SJSA1 (cell line): ENCODE measurements at regions not wholly inside any gene's neighbourhood (a gene's known extent, or its start where the extent isn't known, plus 50 kb on each side); places are given as distances from the start of the nearest gene placed in this dataset.

ENCODE experiments used
- DNase-seq, 2 experiments: peaks; one replicate each; pipeline ENCODE4 v3.0.0-alpha.2; 2015 to 2020; ENCODE audit warnings: low spot score in 2 of 2, low read depth in 1 of 2
- H3K27ac ChIP-seq: fragments of 250-450 bp; sonication (Bioruptor Pico); 2 replicates; pipeline ENCODE4 v1.5.1; 2020; ENCODE audit warnings: mild to moderate bottlenecking, moderate library complexity
- H3K27me3 ChIP-seq: fragments of 250-450 bp; sonication (Bioruptor Pico); replicated peaks from 2 replicates; pipeline ENCODE4 v1.5.1; 2020; ENCODE audit warnings: mild to moderate bottlenecking, moderate library complexity
- H3K36me3 ChIP-seq: fragments of 250-450 bp; sonication (Bioruptor Pico); 2 replicates; pipeline ENCODE4 v1.5.1; 2020; ENCODE audit warnings: mild to moderate bottlenecking
- H3K4me1 ChIP-seq: fragments of 250-450 bp; sonication (Bioruptor Pico); replicated peaks from 2 replicates; pipeline ENCODE4 v1.6.1; 2021; ENCODE audit warnings: mild to moderate bottlenecking
- H3K4me3 ChIP-seq: fragments of 250-450 bp; sonication (Bioruptor Pico); 2 replicates; pipeline ENCODE4 v1.5.1; 2020; ENCODE audit warnings: mild to moderate bottlenecking
- H3K9me3 ChIP-seq: fragments of 250-450 bp; sonication (Bioruptor Pico); replicated peaks from 2 replicates; pipeline ENCODE4 v1.5.1; 2020; ENCODE audit warnings: mild to moderate bottlenecking

DNA sequence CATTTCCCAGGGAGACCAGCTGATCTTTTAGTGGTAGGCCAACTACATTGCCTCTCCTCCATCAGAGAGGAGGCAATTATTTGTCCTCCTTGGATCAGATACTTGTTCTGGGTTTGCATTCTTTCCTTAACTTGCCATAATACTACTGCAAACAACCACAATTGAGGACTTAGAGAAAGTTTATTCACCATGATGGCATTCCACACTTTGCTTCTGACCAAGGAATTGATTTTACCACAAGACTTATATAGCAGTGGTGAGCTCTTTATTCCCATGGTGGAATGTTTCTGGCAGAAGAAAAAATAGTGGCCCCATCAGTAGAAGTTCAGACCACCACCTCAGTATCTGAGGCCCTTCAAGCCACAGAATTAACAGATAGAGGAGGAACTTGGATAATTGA, 123.9 kb upstream of the PPP3CA start:
- H3K27me3 ChIP-seq = no peaks in the 10 kb centered on the region
- no peak for DNase-seq

DNA sequence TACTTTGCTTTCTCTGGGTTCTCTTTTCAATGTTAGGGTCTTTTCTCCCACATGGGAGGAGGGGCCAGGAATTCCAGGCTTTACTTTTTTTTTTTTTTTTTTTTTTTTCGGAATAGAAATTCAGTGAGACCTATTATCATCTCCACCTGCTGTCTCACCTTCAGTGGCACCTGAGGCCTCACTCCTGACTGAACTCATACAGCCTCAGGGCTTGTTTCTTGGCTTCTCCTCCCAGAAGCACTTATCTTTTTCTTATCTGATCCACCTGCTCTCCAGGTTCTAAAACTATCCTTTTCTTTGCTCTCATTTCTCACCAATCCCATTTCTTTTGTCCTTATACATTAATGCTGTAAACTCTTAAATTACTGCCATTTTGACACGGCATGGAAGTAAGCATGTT, 117.3 kb upstream of the PPP3CA start:
- H3K4me1 ChIP-seq = no peaks in the 10 kb centered on the region
- H3K27ac ChIP-seq = no peak overlapping the region
- DNase-seq = no peak
- H3K36me3 ChIP-seq = no peaks in the 10 kb centered on the region
- 0 out of 2 replicates have a peak, but pooled peaks cover 3% of the 10 kb centered on the region for H3K27me3 ChIP-seq
- H3K9me3 ChIP-seq = no peaks in the 10 kb centered on the region
- no peak overlapping the region for H3K4me3 ChIP-seq

More for the DNA sequence above, 123.9 kb upstream of the PPP3CA start:
- no peaks in the 10 kb centered on the region for H3K36me3 ChIP-seq
- no peaks in the 10 kb centered on the region for H3K9me3 ChIP-seq
- H3K4me1 ChIP-seq = no peaks in the 10 kb centered on the region
- no peak overlapping the region for H3K27ac ChIP-seq
- H3K4me3 ChIP-seq = no peak overlapping the region

DNA sequence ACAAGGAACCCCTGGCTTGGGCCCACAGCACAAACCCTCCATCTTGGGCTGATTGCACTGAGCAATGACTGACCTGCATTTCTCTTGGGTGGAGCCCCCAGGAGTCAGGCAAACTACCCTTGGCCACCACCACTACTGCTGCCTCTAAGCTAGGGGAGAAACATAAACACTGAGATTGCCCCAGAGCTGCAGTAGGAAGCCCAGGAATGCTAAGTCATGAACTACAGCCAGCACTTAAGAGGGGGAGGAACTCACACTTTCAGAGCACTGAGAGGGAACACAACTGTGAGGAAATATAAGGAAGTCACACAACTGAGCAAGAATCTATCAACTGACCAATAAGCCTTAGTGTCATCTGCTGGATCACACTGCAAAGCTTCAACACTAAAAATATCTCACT, 111.6 kb upstream of the PPP3CA start:
- no peak for DNase-seq
- Histone ChIP-seq H3K4me1 (no peaks in the 10 kb centered on the region), H3K36me3 (no peaks in the 10 kb centered on the region), H3K27me3 (0 out of 2 replicates have a peak, but pooled peaks cover 3% of the 10 kb centered on the region), H3K9me3 (no peaks in the 10 kb centered on the region), H3K27ac (no peak overlapping the region), H3K4me3 (no peak overlapping the region)

DNA sequence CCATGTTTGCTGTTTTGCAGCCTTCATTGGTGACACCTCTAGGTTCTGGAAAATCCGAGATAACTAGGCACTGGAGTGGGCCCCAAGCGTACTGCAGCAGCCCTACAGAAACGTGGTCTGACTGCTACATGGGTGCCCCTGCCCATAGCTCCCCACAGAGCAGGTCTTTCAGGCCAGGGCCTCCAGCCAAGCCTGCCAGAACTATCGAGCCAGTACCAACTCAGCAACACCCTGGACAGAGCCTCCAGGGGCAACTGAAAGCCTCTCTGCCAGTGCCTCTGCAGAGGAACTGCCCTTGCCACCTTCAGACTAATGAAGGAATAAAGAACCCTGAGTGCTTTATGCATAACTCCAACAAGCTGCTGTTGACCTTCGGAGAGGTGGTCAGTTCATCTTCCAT, 111.1 kb upstream of the PPP3CA start:
- Histone ChIP-seq H3K27me3 (0 out of 2 replicates have a peak, but pooled peaks cover 3% of the 10 kb centered on the region), H3K27ac (no peak overlapping the region), H3K4me3 (no peak overlapping the region), H3K9me3 (no peaks in the 10 kb centered on the region), H3K4me1 (no peaks in the 10 kb centered on the region), H3K36me3 (no peaks in the 10 kb centered on the region)
- DNase-seq = no peak

GRCh38 chr4:101451086-101451485, 103.8 kb upstream of the PPP3CA start:
- no peak for DNase-seq
- H3K27ac ChIP-seq = no peak overlapping the region

GRCh38 chr4:101441446-101441845, 94.1 kb upstream of the PPP3CA start:
- no peak overlapping the region for H3K27ac ChIP-seq
- H3K4me3 ChIP-seq = no peak overlapping the region
- H3K4me1 ChIP-seq = no peaks in the 10 kb centered on the region
- H3K27me3 ChIP-seq = no peaks in the 10 kb centered on the region
- no peak for DNase-seq
- H3K36me3 ChIP-seq = no peaks in the 10 kb centered on the region
- no peaks in the 10 kb centered on the region for H3K9me3 ChIP-seq

More at GRCh38 chr4:101451086-101451485, 103.8 kb upstream of the PPP3CA start:
- H3K4me1 ChIP-seq = no peaks in the 10 kb centered on the region
- H3K27me3 ChIP-seq = no peaks in the 10 kb centered on the region
- H3K36me3 ChIP-seq = no peaks in the 10 kb centered on the region
- no peaks in the 10 kb centered on the region for H3K9me3 ChIP-seq
- no peak overlapping the region for H3K4me3 ChIP-seq

GRCh38 chr4:101439926-101440325, 92.6 kb upstream of the PPP3CA start:
- no peak for DNase-seq
- no peaks in the 10 kb centered on the region for H3K9me3 ChIP-seq
- H3K4me1 ChIP-seq = no peaks in the 10 kb centered on the region
- H3K27ac ChIP-seq = no peak overlapping the region
- no peak overlapping the region for H3K4me3 ChIP-seq
- H3K36me3 ChIP-seq = no peaks in the 10 kb centered on the region
- H3K27me3 ChIP-seq = no peaks in the 10 kb centered on the region

DNA sequence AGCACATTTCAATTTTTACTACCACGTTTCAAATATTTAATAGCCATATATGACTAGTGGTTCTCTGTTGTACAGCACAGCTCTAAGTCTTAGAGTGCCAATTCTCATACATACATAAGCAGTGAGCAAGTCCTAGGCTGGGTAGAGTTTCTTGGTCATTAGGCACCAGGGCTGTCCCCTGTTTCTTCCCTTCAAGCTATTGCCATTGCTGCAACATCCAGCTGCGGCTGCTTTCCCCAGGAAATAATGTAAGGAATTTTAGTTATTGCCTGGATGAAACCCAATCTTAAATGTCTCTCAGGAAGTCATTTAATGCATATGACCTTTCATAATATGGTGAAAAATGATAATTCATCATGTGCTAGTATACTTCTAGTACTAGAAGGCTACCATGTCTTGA, 74.1 kb upstream of the PPP3CA start:
- Histone ChIP-seq H3K27me3 (no peaks in the 10 kb centered on the region), H3K36me3 (no peaks in the 10 kb centered on the region), H3K27ac (no peak overlapping the region), H3K9me3 (no peaks in the 10 kb centered on the region), H3K4me1 (no peaks in the 10 kb centered on the region), H3K4me3 (no peak overlapping the region)
- no peak for DNase-seq

DNA sequence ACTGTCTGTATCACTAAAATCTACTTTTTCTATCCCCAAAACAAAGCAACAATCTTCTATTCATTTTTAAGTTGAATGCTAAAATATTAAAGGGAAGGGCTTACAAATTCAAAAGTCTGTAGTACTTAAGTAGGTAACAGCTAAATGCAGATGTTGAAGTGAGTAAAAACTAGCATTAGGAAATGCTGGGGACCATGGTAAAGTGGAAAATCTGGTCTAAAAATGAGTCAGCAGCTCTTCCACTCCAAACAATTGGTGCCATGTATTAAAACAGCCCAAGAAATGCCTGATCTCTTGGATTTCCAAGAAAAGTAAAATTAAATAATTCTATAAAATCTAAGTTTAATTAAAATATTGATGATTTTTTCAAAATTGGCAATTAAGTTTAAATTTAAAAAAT, 73.3 kb upstream of the PPP3CA start:
- DNase-seq = no peak
- Histone ChIP-seq H3K36me3 (no peaks in the 10 kb centered on the region), H3K27me3 (no peaks in the 10 kb centered on the region), H3K4me3 (no peak overlapping the region), H3K27ac (no peak overlapping the region), H3K4me1 (no peaks in the 10 kb centered on the region), H3K9me3 (no peaks in the 10 kb centered on the region)

GRCh38 chr4:101419336-101420135, 72.2 kb upstream of the PPP3CA start:
- no peaks in the 10 kb centered on the region for H3K36me3 ChIP-seq
- no peak overlapping the region for H3K4me3 ChIP-seq
- DNase-seq = no peak
- no peaks in the 10 kb centered on the region for H3K9me3 ChIP-seq
- no peak overlapping the region for H3K27ac ChIP-seq
- H3K27me3 ChIP-seq = no peaks in the 10 kb centered on the region
- no peaks in the 10 kb centered on the region for H3K4me1 ChIP-seq

- Histone ChIP-seq H3K4me3 (no peak overlapping the region), H3K36me3 (no peaks in the 10 kb centered on the region), H3K4me1 (no peaks in the 10 kb centered on the region), H3K27ac (no peak overlapping the region), H3K9me3 (no peaks in the 10 kb centered on the region), H3K27me3 (no peaks in the 10 kb centered on the region)
- DNase-seq = no peak
Observed at GRCh38 chr4:101418466-101418865, 71.1 kb upstream of the PPP3CA start.

DNA sequence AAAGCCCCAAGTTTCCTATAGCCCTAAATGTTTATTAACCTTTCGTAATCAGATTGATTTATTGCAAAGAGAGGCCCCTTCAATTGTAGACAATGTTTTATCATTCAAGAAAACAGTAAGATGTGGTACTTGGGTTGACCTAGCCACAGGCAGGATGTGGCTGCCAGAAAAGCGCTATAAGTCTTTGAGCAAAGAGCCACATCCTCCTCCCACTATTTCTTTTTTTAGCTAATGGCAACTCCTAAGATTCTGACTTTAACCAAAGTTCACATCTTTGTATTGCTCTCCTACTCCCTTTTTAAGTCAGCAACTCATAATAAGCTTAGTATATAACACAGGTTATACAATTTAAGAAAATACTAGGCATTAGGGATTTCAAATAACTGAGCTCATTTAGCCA, 70.7 kb upstream of the PPP3CA start:
- Histone ChIP-seq H3K36me3 (no peaks in the 10 kb centered on the region), H3K4me3 (no peak overlapping the region), H3K27me3 (no peaks in the 10 kb centered on the region), H3K4me1 (no peaks in the 10 kb centered on the region), H3K9me3 (no peaks in the 10 kb centered on the region), H3K27ac (no peak overlapping the region)
- no peak for DNase-seq

- no peak overlapping the region for H3K27ac ChIP-seq
- no peaks in the 10 kb centered on the region for H3K9me3 ChIP-seq
Observed at GRCh38 chr4:101417046-101417445, 69.7 kb upstream of the PPP3CA start.

DNA sequence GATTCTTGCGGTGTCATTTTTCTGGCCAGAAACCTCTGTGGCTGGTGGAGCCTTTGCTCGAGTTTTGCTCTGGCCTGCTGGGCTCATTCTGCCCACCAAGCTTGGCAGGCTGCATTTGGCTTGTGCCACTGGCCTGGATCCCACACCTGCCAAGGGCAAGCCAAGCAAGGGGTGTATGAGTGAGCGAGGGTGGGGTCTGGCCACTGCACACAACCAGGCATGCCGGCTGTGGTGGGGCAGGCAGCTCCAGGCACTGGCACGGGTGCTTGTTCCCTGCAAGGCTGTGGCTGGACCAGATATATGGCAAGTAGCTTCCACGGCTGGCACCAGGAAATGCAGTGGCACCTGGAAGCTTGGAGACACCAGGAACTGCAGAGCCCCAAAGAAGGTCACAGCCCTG, 68.6 kb upstream of the PPP3CA start:
- no peak for DNase-seq
- Histone ChIP-seq H3K27me3 (no peaks in the 10 kb centered on the region), H3K27ac (no peak overlapping the region), H3K36me3 (no peaks in the 10 kb centered on the region), H3K4me3 (no peak overlapping the region), H3K4me1 (no peaks in the 10 kb centered on the region), H3K9me3 (no peaks in the 10 kb centered on the region)

More at GRCh38 chr4:101417046-101417445, 69.7 kb upstream of the PPP3CA start:
- Histone ChIP-seq H3K27me3 (no peaks in the 10 kb centered on the region), H3K36me3 (no peaks in the 10 kb centered on the region), H3K4me3 (no peak overlapping the region), H3K4me1 (no peaks in the 10 kb centered on the region)
- DNase-seq = no peak

DNA sequence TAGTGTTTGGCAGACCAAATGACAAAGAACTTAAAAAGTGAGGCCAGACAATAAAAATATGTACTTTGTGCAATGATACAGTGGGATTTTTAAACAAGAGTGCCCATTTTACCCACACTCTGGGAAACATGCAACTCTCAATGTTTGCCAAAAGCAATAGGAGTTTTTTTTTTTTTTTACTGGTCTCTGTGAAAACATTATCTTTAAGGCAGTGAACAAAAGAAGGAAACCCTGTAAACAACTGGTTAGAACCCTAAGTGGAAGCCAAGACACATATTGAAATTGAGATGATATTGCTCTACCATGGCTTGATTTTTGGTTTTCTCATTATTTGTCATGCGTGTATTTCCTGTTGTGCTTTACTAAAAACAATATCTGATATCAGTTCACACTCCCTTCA, 67.2 kb upstream of the PPP3CA start:
- Histone ChIP-seq H3K36me3 (no peaks in the 10 kb centered on the region), H3K4me3 (no peak overlapping the region), H3K27me3 (no peaks in the 10 kb centered on the region), H3K9me3 (no peaks in the 10 kb centered on the region), H3K4me1 (no peaks in the 10 kb centered on the region), H3K27ac (no peak overlapping the region)
- no peak for DNase-seq
